ENCODE measurements at regions not wholly inside any gene's neighbourhood (a gene's known extent, or its start where the extent isn't known, plus 50 kb on each side); places are given as distances from the start of the nearest gene placed in this dataset.

DNA sequence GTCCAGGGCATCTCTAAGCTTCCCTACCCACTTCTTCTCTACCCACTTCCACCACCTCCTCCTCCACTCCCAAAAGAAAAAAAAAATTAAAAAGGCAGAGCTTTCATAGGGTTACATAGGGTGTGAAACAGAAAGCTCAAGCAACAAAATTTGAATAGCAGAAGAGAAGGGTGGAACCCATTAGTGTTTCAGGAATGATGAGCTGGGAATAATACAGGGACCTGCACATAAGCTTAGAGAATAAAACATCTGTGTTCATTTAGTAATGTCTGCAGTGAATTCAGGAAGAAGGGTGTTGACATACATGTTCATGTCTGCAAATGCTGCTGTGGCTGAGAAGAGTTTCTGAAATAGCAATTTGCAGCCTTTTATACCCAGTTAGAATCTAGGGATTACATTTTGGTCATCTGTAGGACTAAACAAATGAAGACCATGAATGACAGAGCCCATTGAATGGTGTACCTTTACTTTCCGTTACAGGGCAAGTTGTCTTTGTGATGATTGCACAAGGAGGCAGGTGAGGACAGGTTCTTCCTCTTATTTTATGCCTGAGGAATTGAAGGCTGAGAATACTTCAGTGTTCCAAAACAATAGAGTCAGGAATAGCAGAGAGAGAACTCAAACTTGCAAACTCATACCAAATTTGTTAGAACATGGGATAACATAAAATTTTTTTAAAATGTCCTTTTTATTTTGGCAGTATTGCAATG is 975.1 kb downstream of the TFAP2A start:
- intact Hi-C loops (cut with micrococcal nuclease): no loop called here
- H3K4me1 Mint-ChIP-seq: no peaks in the 10 kb centered on the region

DNA sequence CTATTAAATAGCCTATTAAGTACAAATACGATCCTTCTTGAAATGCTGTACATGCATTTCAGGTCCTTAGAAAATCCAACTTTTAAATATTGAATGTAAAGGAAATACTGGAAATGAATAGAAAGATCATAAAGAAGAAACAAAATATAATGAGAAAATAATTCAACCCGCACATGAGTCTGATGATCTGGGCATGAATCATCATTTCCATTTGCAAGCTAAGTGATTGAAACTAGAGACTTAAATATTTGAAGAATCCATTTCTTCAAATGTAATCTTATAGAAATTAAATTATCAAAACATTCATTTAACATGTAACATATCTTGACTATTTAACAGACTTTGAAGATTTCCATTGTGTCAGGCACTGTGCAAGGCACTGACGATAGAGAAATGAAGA is 977.0 kb downstream of the TFAP2A start:
- Mint-ChIP-seq H3K36me3 (no peaks in the 10 kb centered on the region), H3K27me3 (ENCODE audit: low read depth in 3 of 3) (peaks cover 0 to 2% (median 0%) of the 10 kb centered on the region in 3 donors), H3K9me3 (peaks cover 0 to 7% (median 6%) of the 10 kb centered on the region in 7 donors), H3K4me3 (no peak overlapping the region), H3K27ac (no peak overlapping the region), H3K4me1 (no peaks in the 10 kb centered on the region)
- intact Hi-C loops (cut with micrococcal nuclease): no loop called here
- no CpG with 5 or more reads among the region's 3 CpGs for WGBS (ENCODE audit: insufficient coverage)
- H3K4me1 ChIP-seq (ENCODE audit: control insufficient read depth in 1 of 2, insufficient read depth in 2 of 2, low read length in 2 of 2): no peaks in the 10 kb centered on the region
- TF ChIP-seq, protein P1, sequence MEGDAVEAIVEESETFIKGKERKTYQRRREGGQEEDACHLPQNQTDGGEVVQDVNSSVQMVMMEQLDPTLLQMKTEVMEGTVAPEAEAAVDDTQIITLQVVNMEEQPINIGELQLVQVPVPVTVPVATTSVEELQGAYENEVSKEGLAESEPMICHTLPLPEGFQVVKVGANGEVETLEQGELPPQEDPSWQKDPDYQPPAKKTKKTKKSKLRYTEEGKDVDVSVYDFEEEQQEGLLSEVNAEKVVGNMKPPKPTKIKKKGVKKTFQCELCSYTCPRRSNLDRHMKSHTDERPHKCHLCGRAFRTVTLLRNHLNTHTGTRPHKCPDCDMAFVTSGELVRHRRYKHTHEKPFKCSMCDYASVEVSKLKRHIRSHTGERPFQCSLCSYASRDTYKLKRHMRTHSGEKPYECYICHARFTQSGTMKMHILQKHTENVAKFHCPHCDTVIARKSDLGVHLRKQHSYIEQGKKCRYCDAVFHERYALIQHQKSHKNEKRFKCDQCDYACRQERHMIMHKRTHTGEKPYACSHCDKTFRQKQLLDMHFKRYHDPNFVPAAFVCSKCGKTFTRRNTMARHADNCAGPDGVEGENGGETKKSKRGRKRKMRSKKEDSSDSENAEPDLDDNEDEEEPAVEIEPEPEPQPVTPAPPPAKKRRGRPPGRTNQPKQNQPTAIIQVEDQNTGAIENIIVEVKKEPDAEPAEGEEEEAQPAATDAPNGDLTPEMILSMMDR (IDR thresholded peaks at IDR 0.05): no peak
- H3K36me3 ChIP-seq (replicated peaks in 1 of 2; ENCODE audit: control insufficient read depth in 1 of 2, insufficient read depth in 2 of 2, low read length in 2 of 2): no peaks in the 10 kb centered on the region
- H3K27ac ChIP-seq (ENCODE audit: low read depth in 1 of 2, low read length in 2 of 2): no peak overlapping the region
- H3K27me3 ChIP-seq (ENCODE audit: control insufficient read depth in 2 of 2, insufficient read depth in 2 of 2, low read length in 2 of 2): no peaks in the 10 kb centered on the region
- H3K79me2 ChIP-seq (ENCODE audit: insufficient read depth, low read length): no peaks in the 10 kb centered on the region
- H2AFZ ChIP-seq (ENCODE audit: insufficient read depth, low read depth, low read length, poor library complexity, severe bottlenecking): no peak overlapping the region
- no peaks in the 10 kb centered on the region for H3K9me3 ChIP-seq (replicated peaks in 1 of 2; ENCODE audit: control insufficient read depth in 1 of 2, insufficient read depth in 1 of 2, low read length in 2 of 2)
- H3K4me2 ChIP-seq (replicated peaks; ENCODE audit: extremely low read depth, low read length, poor library complexity, severe bottlenecking): no peak overlapping the region
- DNase-seq: no peak
- no peaks in the 10 kb centered on the region for H4K20me1 ChIP-seq (ENCODE audit: insufficient read depth, low read length)
- H3K9ac ChIP-seq (ENCODE audit: insufficient read depth, low read length, poor library complexity, severe bottlenecking): no peak overlapping the region
- H3K4me3 ChIP-seq (replicated peaks in 1 of 3; ENCODE audit: low read depth in 2 of 3, low read length in 3 of 3): no peak overlapping the region

More for the DNA sequence above, 975.1 kb downstream of the TFAP2A start:
- Histone ChIP-seq H2AFZ (ENCODE audit: insufficient read depth, low read depth, low read length, poor library complexity, severe bottlenecking) (no peak overlapping the region), H3K79me2 (ENCODE audit: insufficient read depth, low read length) (no peaks in the 10 kb centered on the region), H3K9ac (ENCODE audit: insufficient read depth, low read length, poor library complexity, severe bottlenecking) (no peak overlapping the region), H3K4me1 (ENCODE audit: control insufficient read depth in 1 of 2, insufficient read depth in 2 of 2, low read length in 2 of 2) (no peaks in the 10 kb centered on the region), H3K27ac (ENCODE audit: low read depth in 1 of 2, low read length in 2 of 2) (no peak overlapping the region), H3K4me2 (replicated peaks; ENCODE audit: extremely low read depth, low read length, poor library complexity, severe bottlenecking) (no peak overlapping the region), H3K9me3 (replicated peaks in 1 of 2; ENCODE audit: control insufficient read depth in 1 of 2, insufficient read depth in 1 of 2, low read length in 2 of 2) (peaks cover 0 to 10% of the 10 kb centered on the region in 2 donors), H3K4me3 (replicated peaks in 1 of 3; ENCODE audit: low read depth in 2 of 3, low read length in 3 of 3) (no peak overlapping the region), H4K20me1 (ENCODE audit: insufficient read depth, low read length) (no peaks in the 10 kb centered on the region), H3K27me3 (ENCODE audit: control insufficient read depth in 2 of 2, insufficient read depth in 2 of 2, low read length in 2 of 2) (no peaks in the 10 kb centered on the region), H3K36me3 (replicated peaks in 1 of 2; ENCODE audit: control insufficient read depth in 1 of 2, insufficient read depth in 2 of 2, low read length in 2 of 2) (no peaks in the 10 kb centered on the region)
- TF ChIP-seq, protein P1 (IDR thresholded peaks at IDR 0.05): no peak
- Mint-ChIP-seq H3K36me3 (no peaks in the 10 kb centered on the region), H3K4me3 (no peak overlapping the region), H3K27ac (no peak overlapping the region), H3K9me3 (peaks cover 0 to 15% (median 12%) of the 10 kb centered on the region in 7 donors), H3K27me3 (ENCODE audit: low read depth in 3 of 3) (peaks cover 0 to 2% (median 0%) of the 10 kb centered on the region in 3 donors)
- 80% methylated on average over 1 of the region's 1 CpG for WGBS (ENCODE audit: insufficient coverage)
- DNase-seq: no peak
